IMR-90 (cell line): ENCODE measurements at regions not wholly inside any gene's neighbourhood (a gene's known extent, or its start where the extent isn't known, plus 50 kb on each side); places are given as distances from the start of the nearest gene placed in this dataset.

Experiments used
- ATAC-seq: fragments of 200-7000 bp; cut with Tn5 transposase; 2 replicates; pipeline ENCODE4 v1.9.1; 2020; ENCODE audit warnings: low read depth, mild to moderate bottlenecking, moderate library complexity
- BruUV-seq: library from RNA; stranded (reverse); fragments of 400-500 nt; replicated peaks from 2 replicates; lab custom pipeline; 2021; lab: Mats Ljungman, UMichigan
- CTCF ChIA-PET: fragments of 300-600 bp; formaldehyde crosslinking; extraction: SDS; loops from one replicate; lab custom pipeline; 2021; ENCODE audit warnings: antibody characterized with exemption; lab: Yijun Ruan, JAX
- POLR2A ChIA-PET: fragments of 300-600 bp; sonication (Branson Sonifier 250); formaldehyde crosslinking; loops from one replicate; lab custom pipeline; 2022; ENCODE audit warnings: antibody characterized with exemption; ENCODE audit not compliant: unreplicated experiment; lab: Charles Lee
- DNase-seq: peaks from one replicate; pipeline ENCODE4 v3.0.0; 2013
- H2AFZ ChIP-seq: replicated peaks from 2 replicates; pipeline ENCODE3; 2013; ENCODE audit warnings: low read length, mild to moderate bottlenecking; ENCODE audit not compliant: poor library complexity
- H2AK5ac ChIP-seq: 2 replicates; pipeline ENCODE4 v1.6.1; 2013; ENCODE audit warnings: low read depth, low read length, inconsistent platforms
- H2AK9ac ChIP-seq: replicated peaks from 2 replicates; pipeline ENCODE3; 2013; ENCODE audit warnings: mild to moderate bottlenecking, low read depth, low read length, moderate library complexity; ENCODE audit not compliant: poor library complexity
- H2BK120ac ChIP-seq: 2 replicates; pipeline ENCODE4 v1.6.1; 2013; ENCODE audit warnings: low read depth, low read length, inconsistent platforms
- H2BK15ac ChIP-seq: 3 replicates; pipeline ENCODE4 v1.6.1; 2013; ENCODE audit warnings: low read depth, low read length, inconsistent platforms
- H2BK20ac ChIP-seq: 2 replicates; pipeline ENCODE4 v1.6.1; 2013; ENCODE audit warnings: low read depth, mild to moderate bottlenecking, inconsistent platforms, low read length, moderate library complexity
- H2BK5ac ChIP-seq: 2 replicates; pipeline ENCODE4 v1.6.1; 2013; ENCODE audit warnings: mild to moderate bottlenecking, low read depth, low read length, inconsistent platforms; ENCODE audit not compliant: poor library complexity, severe bottlenecking
- H3K14ac ChIP-seq: replicated peaks from 2 replicates; pipeline ENCODE4 v1.6.1; 2013; ENCODE audit warnings: low read depth, low read length, inconsistent platforms
- H3K18ac ChIP-seq: 2 replicates; pipeline ENCODE4 v1.6.1; 2013; ENCODE audit warnings: low read depth, low read length, control low read depth
- H3K23ac ChIP-seq: 2 replicates; pipeline ENCODE4 v1.6.1; 2013; ENCODE audit warnings: low read depth, low read length, inconsistent platforms
- H3K27ac ChIP-seq: 2 replicates; pipeline ENCODE4 v1.5.1; 2013; ENCODE audit warnings: mild to moderate bottlenecking, control low read depth, low read length; ENCODE audit not compliant: insufficient read depth
- H3K27me3 ChIP-seq: 2 replicates; pipeline ENCODE4 v1.6.1; 2013; ENCODE audit warnings: low read length; ENCODE audit not compliant: control insufficient read depth, insufficient read depth
- H3K36me3 ChIP-seq: 2 replicates; pipeline ENCODE4 v1.6.1; 2013; ENCODE audit warnings: low read length, mixed read lengths; ENCODE audit not compliant: control insufficient read depth, insufficient read depth
- H3K4ac ChIP-seq: 2 replicates; pipeline ENCODE4 v1.6.1; 2013; ENCODE audit warnings: low read depth, low read length, inconsistent platforms
- H3K4me1 ChIP-seq: 2 replicates; pipeline ENCODE4 v1.6.1; 2013; ENCODE audit warnings: low read length, mixed read lengths; ENCODE audit not compliant: control insufficient read depth, insufficient read depth
- H3K4me2 ChIP-seq: 2 replicates; pipeline ENCODE4 v1.6.1; 2013; ENCODE audit warnings: low read depth, mild to moderate bottlenecking, control low read depth, low read length, moderate library complexity
- H3K4me3 ChIP-seq: 2 replicates; pipeline ENCODE4 v1.5.1; 2013; ENCODE audit warnings: low read depth, mild to moderate bottlenecking, control low read depth, low read length, moderate library complexity; ENCODE audit not compliant: insufficient read depth
- H3K56ac ChIP-seq: 2 replicates; pipeline ENCODE4 v1.6.1; 2013; ENCODE audit warnings: low read length, inconsistent platforms; ENCODE audit not compliant: insufficient read depth; ENCODE audit errors: extremely low read depth
- H3K79me1 ChIP-seq, 2 experiments: 2 replicates each; pipeline ENCODE4 v1.6.1; 2013; ENCODE audit warnings: low read length in 2 of 2, inconsistent platforms in 1 of 2, low read depth in 1 of 2
- H3K9ac ChIP-seq: 2 replicates; pipeline ENCODE4 v1.6.1; 2013; ENCODE audit warnings: low read depth, low read length, control low read depth
- H3K9me1 ChIP-seq: 2 replicates; pipeline ENCODE4 v1.6.1; 2013; ENCODE audit warnings: low read length, inconsistent platforms; ENCODE audit not compliant: insufficient read depth
- H3K9me3 ChIP-seq: 2 replicates; pipeline ENCODE4 v1.6.1; 2013; ENCODE audit warnings: low read length; ENCODE audit not compliant: control insufficient read depth, insufficient read depth
- H4K20me1 ChIP-seq: 2 replicates; pipeline ENCODE4 v1.6.1; 2013; ENCODE audit warnings: low read length, inconsistent platforms; ENCODE audit not compliant: insufficient read depth
- H4K5ac ChIP-seq: 2 replicates; pipeline ENCODE4 v1.6.1; 2013; ENCODE audit warnings: mild to moderate bottlenecking, low read depth, low read length, control low read depth
- H4K8ac ChIP-seq, 2 experiments: 2 replicates each; pipeline ENCODE4 v1.6.1; 2013; ENCODE audit warnings: low read depth in 2 of 2, low read length in 2 of 2, control low read depth in 1 of 2, inconsistent platforms in 1 of 2
- H4K91ac ChIP-seq: 2 replicates; pipeline ENCODE4 v1.6.1; 2013; ENCODE audit warnings: low read depth, low read length, inconsistent platforms; ENCODE audit not compliant: insufficient read depth
- BHLHE40 ChIP-seq: fragments of 150-350 bp; IDR thresholded peaks from 2 replicates; pipeline ENCODE4 v1.6.1; 2016; ENCODE audit warnings: mild to moderate bottlenecking, low read depth, low read length
- ELK1 ChIP-seq: fragments of 150-350 bp; IDR thresholded peaks from 2 replicates; pipeline ENCODE4 v1.6.1; 2016; ENCODE audit warnings: low read depth, mild to moderate bottlenecking, low read length, moderate library complexity, borderline replicate concordance
- MAFK ChIP-seq: IDR thresholded peaks from 2 replicates; pipeline ENCODE4 v1.6.1; 2012; ENCODE audit warnings: low read depth, low read length, improper control_type of control experiment
- MAZ ChIP-seq: IDR thresholded peaks from 2 replicates; pipeline ENCODE4 v1.6.1; 2012; ENCODE audit warnings: low read depth, mild to moderate bottlenecking, low read length, improper control_type of control experiment, moderate library complexity, borderline replicate concordance
- NFE2L2 ChIP-seq: fragments of 150-350 bp; IDR thresholded peaks from 2 replicates; pipeline ENCODE4 v1.6.1; 2016; ENCODE audit warnings: low read depth, mild to moderate bottlenecking, low read length
- RAD21 ChIP-seq: IDR thresholded peaks from 2 replicates; pipeline ENCODE4 v1.6.1; 2012; ENCODE audit warnings: low read length, improper control_type of control experiment
- RCOR1 ChIP-seq: IDR thresholded peaks from 2 replicates; pipeline ENCODE4 v1.6.1; 2012; ENCODE audit warnings: mild to moderate bottlenecking, low read length, improper control_type of control experiment; ENCODE audit not compliant: insufficient replicate concordance
- SMC3 ChIP-seq: fragments of 150-350 bp; IDR thresholded peaks from 2 replicates; pipeline ENCODE4 v1.6.1; 2016; ENCODE audit warnings: low read depth, mild to moderate bottlenecking, antibody characterized with exemption, low read length, moderate library complexity
- WGBS, 2 experiments: methylation state at CpG; one replicate each; pipeline versions ENCODE4 v1.1.5 to v1.1.7; 2013; ENCODE audit warnings: missing lambda C conversion rate in 2 of 2; ENCODE audit not compliant: insufficient read length in 1 of 2; ENCODE audit errors: extremely low coverage in 2 of 2; 5-methylcytosine and 5-hydroxymethylcytosine counted together
- dilution Hi-C: fragments of 300-500 bp; cut with HindIII; formaldehyde crosslinking; loops from one replicate; pipeline ENCODE4 v1.14.3; 2018; ENCODE audit warnings: low sequenced_read_pairs; ENCODE audit not compliant: unreplicated experiment
- in situ Hi-C: fragments of 300-500 bp; cut with MboI; formaldehyde crosslinking; loops from 3 replicates; pipeline ENCODE4 v1.14.3; 2019; ENCODE audit warnings: low sequenced_read_pairs, inconsistent platforms, mixed read lengths
- intact Hi-C: fragments of 100-400 bp; cut with micrococcal nuclease; formaldehyde crosslinking; loops from 2 replicates; pipeline ENCODE4 v1.10.0; 2022
- TF ChIP-seq, protein P1 (sequence below): fragments of 150-350 bp; IDR thresholded peaks from 2 replicates; pipeline ENCODE4 v1.6.1; 2017; ENCODE audit warnings: mild to moderate bottlenecking, antibody characterized with exemption, low read length, low read depth

DNA sequence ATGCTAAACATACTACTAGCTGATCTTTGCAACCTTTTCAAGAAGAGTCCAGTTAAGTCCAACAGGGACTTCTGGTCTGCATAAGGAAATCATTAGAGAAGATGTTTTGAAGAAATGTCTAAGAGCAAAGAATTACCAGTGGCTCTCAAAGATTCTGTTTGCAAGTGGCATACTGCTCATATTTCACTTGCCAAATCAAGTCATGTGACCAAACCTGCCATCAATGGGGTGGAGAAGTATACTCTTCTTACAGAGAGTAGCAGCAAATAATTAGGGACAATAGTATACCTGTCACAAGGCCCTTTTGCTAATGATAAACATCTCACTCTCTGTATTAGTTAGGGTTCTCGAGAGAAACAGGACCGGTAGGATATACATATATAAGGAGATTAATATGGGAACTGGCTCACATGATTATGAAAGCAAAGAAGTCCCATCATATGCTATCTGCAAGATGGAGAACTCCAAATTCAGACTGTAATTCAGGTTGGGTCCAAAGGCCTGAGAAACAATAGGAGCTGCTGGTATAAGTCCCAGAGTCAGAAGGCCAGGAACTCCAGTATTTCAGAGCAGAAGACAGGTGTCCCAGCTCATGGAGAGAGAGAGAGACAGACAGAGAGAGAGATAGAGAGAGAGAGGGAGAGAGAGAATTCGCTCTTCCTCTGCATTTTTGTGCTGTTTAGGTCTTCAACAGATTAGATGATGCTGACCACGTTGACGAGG lies 111.5 kb downstream of the LCA5 start:
- no peaks in the 10 kb centered on the region for H3K9me1 ChIP-seq
- H3K14ac ChIP-seq: no peak overlapping the region
- H3K4ac ChIP-seq: no peak overlapping the region
- intact Hi-C loops: no loop called here
- H2BK15ac ChIP-seq: no peak overlapping the region
- H2BK120ac ChIP-seq: no peak overlapping the region
- H2BK20ac ChIP-seq: no peak overlapping the region
- ChIA-PET CTCF (no interaction called here), POLR2A (no interaction called here)
- no peak for DNase-seq
- H2AK9ac ChIP-seq: no peak overlapping the region
- H2AFZ ChIP-seq: no peak overlapping the region
- no peak overlapping the region for H3K56ac ChIP-seq
- no peak overlapping the region for H4K8ac ChIP-seq
- H3K27ac ChIP-seq: no peak overlapping the region
- no peak overlapping the region for H4K5ac ChIP-seq
- peaks cover 2% of the 10 kb centered on the region for H3K27me3 ChIP-seq
- BruUV-seq: no TSS peak
- no peak overlapping the region for H2BK5ac ChIP-seq
- WGBS, 2 experiments: no CpG with 5 or more reads among the region's 5 CpGs
- H3K79me1 ChIP-seq: no peaks in the 10 kb centered on the region
- TF ChIP-seq BHLHE40: no peak
- no peak for TF ChIP-seq MAZ
- TF ChIP-seq RAD21: no peak
- no peak for TF ChIP-seq MAFK
- TF ChIP-seq RCOR1: no peak
- TF ChIP-seq ELK1: no peak
- no peak for TF ChIP-seq SMC3
- TF ChIP-seq NFE2L2: no peak
- TF ChIP-seq, protein P1, sequence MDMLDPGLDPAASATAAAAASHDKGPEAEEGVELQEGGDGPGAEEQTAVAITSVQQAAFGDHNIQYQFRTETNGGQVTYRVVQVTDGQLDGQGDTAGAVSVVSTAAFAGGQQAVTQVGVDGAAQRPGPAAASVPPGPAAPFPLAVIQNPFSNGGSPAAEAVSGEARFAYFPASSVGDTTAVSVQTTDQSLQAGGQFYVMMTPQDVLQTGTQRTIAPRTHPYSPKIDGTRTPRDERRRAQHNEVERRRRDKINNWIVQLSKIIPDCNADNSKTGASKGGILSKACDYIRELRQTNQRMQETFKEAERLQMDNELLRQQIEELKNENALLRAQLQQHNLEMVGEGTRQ: no peak
- H4K91ac ChIP-seq: no peak overlapping the region
- H3K9ac ChIP-seq: no peak overlapping the region
- no peak for ATAC-seq
- H3K4me3 ChIP-seq: no peak overlapping the region
- H3K4me2 ChIP-seq: no peak overlapping the region
- no peaks in the 10 kb centered on the region for H3K9me3 ChIP-seq
- no peak overlapping the region for H3K18ac ChIP-seq
- no peaks in the 10 kb centered on the region for H3K36me3 ChIP-seq
- H4K20me1 ChIP-seq: no peaks in the 10 kb centered on the region
- peaks cover 2% of the 10 kb centered on the region for H3K4me1 ChIP-seq
- dilution Hi-C loops: no loop called here
- no peak overlapping the region for H3K23ac ChIP-seq
- no peak overlapping the region for H2AK5ac ChIP-seq
- in situ Hi-C loops: no loop called here
